Keratinocyte (primary cell): ENCODE measurements at regions not wholly inside any gene's neighbourhood (a gene's known extent, or its start where the extent isn't known, plus 50 kb on each side); places are given as distances from the start of the nearest gene placed in this dataset.

Experiments used
- DNase-seq: peaks from one replicate; pipeline ENCODE4 v3.0.0-alpha.2; 2011; ENCODE audit warnings: low read depth, missing footprints, low spot score
- FAIRE-seq: peaks from 2 replicates; lab custom pipeline; 2011; peaks lifted over from hg19 to GRCh38; lab: Jason Lieb, UNC
- H2AFZ ChIP-seq: 2 replicates; pipeline ENCODE4 v1.6.0; 2012; ENCODE audit warnings: low read length, control low read depth, inconsistent platforms; ENCODE audit not compliant: control insufficient read depth
- H3K27ac ChIP-seq: 2 replicates; pipeline ENCODE4 v1.5.1; 2011; ENCODE audit warnings: low read length; ENCODE audit not compliant: control insufficient read depth, insufficient read depth
- H3K27me3 ChIP-seq: 3 replicates; pipeline ENCODE4 v1.6.0; 2011; ENCODE audit warnings: low read length; ENCODE audit not compliant: control insufficient read depth, insufficient read depth; ENCODE audit errors: extremely low read depth
- H3K36me3 ChIP-seq, 2 experiments: 2 replicates in 1 of 2; 3 replicates in 1 of 2; pipeline ENCODE4 v1.5.1; 2011; ENCODE audit warnings: low read length in 2 of 2, mild to moderate bottlenecking in 1 of 2; ENCODE audit not compliant: control insufficient read depth in 2 of 2, insufficient read depth in 2 of 2; ENCODE audit errors: extremely low read depth in 1 of 2
- H3K4me1 ChIP-seq: 3 replicates; pipeline ENCODE4 v1.5.1; 2011; ENCODE audit warnings: low read length; ENCODE audit not compliant: control insufficient read depth, insufficient read depth; ENCODE audit errors: extremely low read depth
- H3K4me2 ChIP-seq: 3 replicates; pipeline ENCODE4 v1.6.0; 2011; ENCODE audit warnings: low read depth, low read length; ENCODE audit not compliant: control insufficient read depth, insufficient read depth; ENCODE audit errors: extremely low read depth
- H3K4me3 ChIP-seq, 3 experiments: fragments of 200-600 bp in 1 of 3; sonication (generic) in 1 of 3; 2 replicates in 2 of 3; 3 replicates in 1 of 3; pipeline ENCODE4 v1.5.1; 2011 to 2016; ENCODE audit warnings: low read length in 3 of 3, mild to moderate bottlenecking in 3 of 3, control low read depth in 2 of 3, inconsistent platforms in 1 of 3, low read depth in 1 of 3, mixed read lengths in 1 of 3, mixed run types in 1 of 3, moderate library complexity in 1 of 3; ENCODE audit not compliant: control insufficient read depth in 2 of 3, insufficient read depth in 2 of 3; ENCODE audit errors: extremely low read depth in 1 of 3
- H3K79me2 ChIP-seq: 2 replicates; pipeline ENCODE4 v1.6.0; 2012; ENCODE audit warnings: low read length; ENCODE audit not compliant: control insufficient read depth, insufficient read depth
- H3K9ac ChIP-seq: 3 replicates; pipeline ENCODE4 v1.6.0; 2011; ENCODE audit warnings: low read length; ENCODE audit not compliant: control insufficient read depth, insufficient read depth; ENCODE audit errors: extremely low read depth
- H3K9me1 ChIP-seq: 3 replicates; pipeline ENCODE4 v1.6.0; 2011; ENCODE audit warnings: low read length; ENCODE audit not compliant: control insufficient read depth, insufficient read depth; ENCODE audit errors: extremely low read depth
- H3K9me3 ChIP-seq: 2 replicates; pipeline ENCODE4 v1.5.1; 2012; ENCODE audit warnings: low read depth, low read length; ENCODE audit not compliant: control insufficient read depth
- H4K20me1 ChIP-seq: 3 replicates; pipeline ENCODE4 v1.6.0; 2011; ENCODE audit warnings: low read length; ENCODE audit not compliant: control insufficient read depth, insufficient read depth; ENCODE audit errors: extremely low read depth
- CTCF ChIP-seq, 3 experiments: IDR thresholded peaks in 1 of 3; conservative IDR thresholded peaks in 1 of 3; optimal IDR thresholded peaks in 1 of 3; 2 replicates in 2 of 3; 3 replicates in 1 of 3; pipeline versions ENCODE3 to v1.5.1; 2011; ENCODE audit warnings: low read length in 3 of 3, mild to moderate bottlenecking in 3 of 3, moderate library complexity in 2 of 3, control low read depth in 1 of 3, inconsistent platforms in 1 of 3; ENCODE audit not compliant: insufficient read depth in 2 of 3; ENCODE audit errors: extremely low read depth in 1 of 3
- EZH2 ChIP-seq: IDR thresholded peaks from one replicate; pipeline ENCODE4 v1.6.1; 2012; ENCODE audit warnings: inconsistent platforms, mild to moderate bottlenecking, low read length, moderate library complexity
- dilution Hi-C: fragments of 300-500 bp; cut with MboI; formaldehyde crosslinking; loops from one replicate; pipeline ENCODE4 v1.7.0; 2020; ENCODE audit warnings: low sequenced_read_pairs; ENCODE audit not compliant: extremely low pct_ligation_motif_present

- no peak for FAIRE-seq
- DNase-seq = no peak
Measured at GRCh38 chr16:51034481-51035109, 116.5 kb downstream of the SALL1 start.

GRCh38 chr16:51031598-51031997 is 119.5 kb downstream of the SALL1 start:
- no peak for DNase-seq
- no peak overlapping the region for H3K4me3 ChIP-seq
- FAIRE-seq = no peak
- no peaks in the 10 kb centered on the region for H4K20me1 ChIP-seq
- no peak overlapping the region for H3K27ac ChIP-seq
- no peaks in the 10 kb centered on the region for H3K36me3 ChIP-seq
- H3K27me3 ChIP-seq = no peaks in the 10 kb centered on the region
- no peaks in the 10 kb centered on the region for H3K9me1 ChIP-seq
- no peaks in the 10 kb centered on the region for H3K79me2 ChIP-seq
- no peak overlapping the region for H2AFZ ChIP-seq
- H3K9me3 ChIP-seq = no peaks in the 10 kb centered on the region
- H3K4me1 ChIP-seq = no peaks in the 10 kb centered on the region
- no peak overlapping the region for H3K4me2 ChIP-seq
- H3K9ac ChIP-seq = no peak overlapping the region
- TF ChIP-seq EZH2 (no peak), CTCF (optimal IDR thresholded peaks at IDR 0.05 in 1 of 3, IDR thresholded peaks at IDR 0.05 in 1 of 3, conservative IDR thresholded peaks at IDR 0.05 in 1 of 3; ENCODE audit: extremely low read depth in 1 of 3, insufficient read depth in 2 of 3, low read length in 3 of 3) (no peak)
- dilution Hi-C loops = no loop called here

More at GRCh38 chr16:51034481-51035109, 116.5 kb downstream of the SALL1 start:
- Histone ChIP-seq H3K4me3 (no peak overlapping the region), H3K9me3 (no peaks in the 10 kb centered on the region), H3K9ac (no peak overlapping the region), H4K20me1 (no peaks in the 10 kb centered on the region), H3K36me3 (no peaks in the 10 kb centered on the region), H3K27ac (no peak overlapping the region), H3K79me2 (no peaks in the 10 kb centered on the region), H3K9me1 (no peaks in the 10 kb centered on the region), H2AFZ (no peak overlapping the region), H3K4me2 (no peak overlapping the region), H3K27me3 (no peaks in the 10 kb centered on the region), H3K4me1 (no peaks in the 10 kb centered on the region)
- dilution Hi-C loops = no loop called here
- TF ChIP-seq EZH2 = no peak
- no peak for TF ChIP-seq CTCF (optimal IDR thresholded peaks at IDR 0.05 in 1 of 3, IDR thresholded peaks at IDR 0.05 in 1 of 3, conservative IDR thresholded peaks at IDR 0.05 in 1 of 3; ENCODE audit: extremely low read depth in 1 of 3, insufficient read depth in 2 of 3, low read length in 3 of 3)
